ENCODE measurements at regions not wholly inside any gene's neighbourhood (a gene's known extent, or its start where the extent isn't known, plus 50 kb on each side); places are given as distances from the start of the nearest gene placed in this dataset.

DNA sequence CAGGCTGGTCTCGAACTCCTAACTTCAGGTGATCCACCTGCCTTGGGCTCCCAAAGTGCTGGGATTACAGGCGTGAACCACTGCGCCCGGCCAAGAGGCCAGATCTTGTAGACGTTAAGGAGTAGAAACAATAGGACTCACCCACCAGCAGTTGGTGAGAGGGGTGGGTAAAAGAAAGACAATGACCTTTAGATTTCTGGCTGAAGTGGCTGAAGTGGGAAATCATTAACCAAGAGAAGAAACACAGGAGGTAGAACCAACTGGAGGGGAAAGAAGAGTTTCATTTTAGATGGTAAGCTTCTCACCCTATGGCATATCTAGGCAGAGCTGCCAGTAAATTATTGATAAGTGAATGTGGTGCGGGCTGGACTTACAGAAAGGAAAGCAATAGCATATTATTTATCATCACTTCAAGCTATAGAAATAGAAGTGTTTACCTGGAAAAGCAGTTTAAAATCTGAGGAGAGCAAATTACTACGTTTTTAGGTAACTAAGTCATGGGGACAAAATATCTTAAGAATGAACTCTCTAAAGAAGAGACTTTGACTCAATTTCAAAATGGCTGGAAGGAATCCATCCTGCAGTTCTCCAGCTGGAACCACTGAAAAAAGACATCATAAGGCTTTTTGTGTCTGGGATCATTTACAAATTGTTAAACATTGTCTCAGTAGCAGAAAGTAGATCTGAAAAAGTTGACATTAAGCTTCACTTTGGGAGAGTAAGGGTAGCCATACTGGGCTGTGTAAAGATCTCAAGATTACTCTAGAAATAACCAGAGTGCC is 109.6 kb downstream of the ALDH8A1 start:
- TF ChIP-seq POLR2A (IDR thresholded peaks at IDR 0.05), result no peak
- TF ChIP-seq, protein P1, sequence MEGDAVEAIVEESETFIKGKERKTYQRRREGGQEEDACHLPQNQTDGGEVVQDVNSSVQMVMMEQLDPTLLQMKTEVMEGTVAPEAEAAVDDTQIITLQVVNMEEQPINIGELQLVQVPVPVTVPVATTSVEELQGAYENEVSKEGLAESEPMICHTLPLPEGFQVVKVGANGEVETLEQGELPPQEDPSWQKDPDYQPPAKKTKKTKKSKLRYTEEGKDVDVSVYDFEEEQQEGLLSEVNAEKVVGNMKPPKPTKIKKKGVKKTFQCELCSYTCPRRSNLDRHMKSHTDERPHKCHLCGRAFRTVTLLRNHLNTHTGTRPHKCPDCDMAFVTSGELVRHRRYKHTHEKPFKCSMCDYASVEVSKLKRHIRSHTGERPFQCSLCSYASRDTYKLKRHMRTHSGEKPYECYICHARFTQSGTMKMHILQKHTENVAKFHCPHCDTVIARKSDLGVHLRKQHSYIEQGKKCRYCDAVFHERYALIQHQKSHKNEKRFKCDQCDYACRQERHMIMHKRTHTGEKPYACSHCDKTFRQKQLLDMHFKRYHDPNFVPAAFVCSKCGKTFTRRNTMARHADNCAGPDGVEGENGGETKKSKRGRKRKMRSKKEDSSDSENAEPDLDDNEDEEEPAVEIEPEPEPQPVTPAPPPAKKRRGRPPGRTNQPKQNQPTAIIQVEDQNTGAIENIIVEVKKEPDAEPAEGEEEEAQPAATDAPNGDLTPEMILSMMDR (IDR thresholded peaks at IDR 0.05), result no peak
